Caco-2 (cell line): ENCODE measurements at regions not wholly inside any gene's neighbourhood (a gene's known extent, or its start where the extent isn't known, plus 50 kb on each side); places are given as distances from the start of the nearest gene placed in this dataset.
"Not testable (repeated sequence)": the region's sequence is repeated elsewhere in the genome, so short reads cannot be mapped to it uniquely, and the experiment has no call there.

ENCODE experiments used
- BruUV-seq: library from RNA; stranded (reverse); fragments of 400-500 nt; replicated peaks from 2 replicates; lab custom pipeline; 2021; lab: Mats Ljungman, UMichigan
- CTCF ChIA-PET: fragments of 300-600 bp; sonication (Branson Sonifier 250); formaldehyde crosslinking; loops from one replicate; lab custom pipeline; 2022; ENCODE audit warnings: antibody characterized with exemption; lab: Charles Lee
- POLR2A ChIA-PET: fragments of 300-600 bp; sonication (Branson Sonifier 250); formaldehyde crosslinking; loops from one replicate; lab custom pipeline; 2022; ENCODE audit warnings: antibody characterized with exemption; lab: Charles Lee
- DNase-seq, 2 experiments: peaks; one replicate each; pipeline versions ENCODE4 v3.0.0 to v3.0.0-alpha.2; 2020 to 2022
- H3K27me3 ChIP-seq: replicated peaks from 2 replicates; pipeline ENCODE4 v1.6.0; 2011; ENCODE audit warnings: low read length; ENCODE audit not compliant: control insufficient read depth, insufficient read depth
- H3K36me3 ChIP-seq: 2 replicates; pipeline ENCODE4 v1.5.1; 2011; ENCODE audit warnings: low read length; ENCODE audit not compliant: control insufficient read depth, insufficient read depth
- H3K4me1 ChIP-seq: fragments of 250-450 bp; sonication (Bioruptor Pico); 2 replicates; pipeline ENCODE4 v1.5.1; 2020; ENCODE audit warnings: mild to moderate bottlenecking
- H3K4me3 ChIP-seq: 2 replicates; pipeline ENCODE4 v1.5.1; 2011; ENCODE audit warnings: low read depth, mild to moderate bottlenecking, control low read depth, low read length
- H3K9me3 ChIP-seq: fragments of 250-450 bp; sonication (Bioruptor Pico); 2 replicates; pipeline ENCODE4 v1.5.1; 2020; ENCODE audit warnings: mild to moderate bottlenecking, moderate library complexity
- H3K27ac Mint-ChIP-seq: one replicate; pipeline ENCODE4 v1.8.0; 2022; ENCODE audit warnings: mixed read lengths; ENCODE audit not compliant: unreplicated experiment
- H3K27me3 Mint-ChIP-seq: one replicate; pipeline ENCODE4 v1.8.0; 2022; ENCODE audit warnings: mixed read lengths; ENCODE audit not compliant: insufficient read depth, unreplicated experiment
- H3K36me3 Mint-ChIP-seq: one replicate; pipeline ENCODE4 v1.8.0; 2022; ENCODE audit warnings: mild to moderate bottlenecking, mixed read lengths; ENCODE audit not compliant: insufficient read depth, unreplicated experiment
- H3K4me1 Mint-ChIP-seq: one replicate; pipeline ENCODE4 v1.8.0; 2022; ENCODE audit warnings: low read depth, mixed read lengths; ENCODE audit not compliant: unreplicated experiment
- H3K4me3 Mint-ChIP-seq: one replicate; pipeline ENCODE4 v1.8.0; 2022; ENCODE audit warnings: mild to moderate bottlenecking, moderate library complexity, mixed read lengths; ENCODE audit not compliant: unreplicated experiment
- H3K9me3 Mint-ChIP-seq: one replicate; pipeline ENCODE4 v1.8.0; 2022; ENCODE audit warnings: mixed read lengths; ENCODE audit not compliant: unreplicated experiment
- intact Hi-C: fragments of 100-400 bp; cut with micrococcal nuclease; formaldehyde crosslinking; loops from one replicate; pipeline ENCODE4 v1.10.0; 2022; ENCODE audit not compliant: unreplicated experiment
- TF ChIP-seq, protein P1 (sequence below), 2 experiments: fragments of 200-600 bp in 1 of 2; IDR thresholded peaks; 1 replicate in 1 of 2; 2 replicates in 1 of 2; pipeline versions ENCODE4 v1.5.1 to v1.8.0; 2011 to 2022; ENCODE audit warnings: antibody characterized with exemption in 1 of 2, control low read depth in 1 of 2, inconsistent platforms in 1 of 2, low read depth in 1 of 2, low read length in 1 of 2, mild to moderate bottlenecking in 1 of 2, moderate library complexity in 1 of 2; ENCODE audit not compliant: insufficient read depth in 1 of 2, severe bottlenecking in 1 of 2, unreplicated experiment in 1 of 2

DNA sequence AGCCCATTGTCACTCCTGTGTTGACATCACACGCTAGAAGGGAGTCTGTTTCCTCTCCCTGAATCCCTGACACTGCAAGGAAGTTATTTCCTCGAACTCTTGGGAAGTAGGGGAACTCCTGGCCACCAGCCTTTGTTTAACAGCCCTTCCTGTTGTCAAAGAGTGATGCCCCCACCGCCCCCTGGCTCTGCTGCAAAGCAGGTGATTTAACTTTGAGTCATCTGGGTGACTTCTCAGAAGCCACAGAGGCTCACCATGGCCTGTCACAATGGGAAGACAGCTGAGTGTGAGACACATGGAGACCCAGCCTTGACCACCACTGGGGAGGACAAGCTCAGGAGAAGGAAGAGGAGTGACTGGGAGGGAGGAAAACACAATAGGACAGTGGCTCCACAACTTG lies 182.8 kb downstream of the PSMG1 start:
- H3K4me3 Mint-ChIP-seq: no peak overlapping the region
- Histone ChIP-seq H3K4me1 (no peaks in the 10 kb centered on the region), H3K9me3 (no peaks in the 10 kb centered on the region), H3K27me3 (no peaks in the 10 kb centered on the region), H3K4me3 (no peak overlapping the region), H3K36me3 (no peaks in the 10 kb centered on the region)
- ChIA-PET CTCF (no interaction called here), POLR2A (no interaction called here)
- H3K27me3 Mint-ChIP-seq: no peaks in the 10 kb centered on the region
- intact Hi-C loops: no loop called here
- no peaks in the 10 kb centered on the region for H3K9me3 Mint-ChIP-seq
- H3K36me3 Mint-ChIP-seq: no peaks in the 10 kb centered on the region
- TF ChIP-seq, protein P1, sequence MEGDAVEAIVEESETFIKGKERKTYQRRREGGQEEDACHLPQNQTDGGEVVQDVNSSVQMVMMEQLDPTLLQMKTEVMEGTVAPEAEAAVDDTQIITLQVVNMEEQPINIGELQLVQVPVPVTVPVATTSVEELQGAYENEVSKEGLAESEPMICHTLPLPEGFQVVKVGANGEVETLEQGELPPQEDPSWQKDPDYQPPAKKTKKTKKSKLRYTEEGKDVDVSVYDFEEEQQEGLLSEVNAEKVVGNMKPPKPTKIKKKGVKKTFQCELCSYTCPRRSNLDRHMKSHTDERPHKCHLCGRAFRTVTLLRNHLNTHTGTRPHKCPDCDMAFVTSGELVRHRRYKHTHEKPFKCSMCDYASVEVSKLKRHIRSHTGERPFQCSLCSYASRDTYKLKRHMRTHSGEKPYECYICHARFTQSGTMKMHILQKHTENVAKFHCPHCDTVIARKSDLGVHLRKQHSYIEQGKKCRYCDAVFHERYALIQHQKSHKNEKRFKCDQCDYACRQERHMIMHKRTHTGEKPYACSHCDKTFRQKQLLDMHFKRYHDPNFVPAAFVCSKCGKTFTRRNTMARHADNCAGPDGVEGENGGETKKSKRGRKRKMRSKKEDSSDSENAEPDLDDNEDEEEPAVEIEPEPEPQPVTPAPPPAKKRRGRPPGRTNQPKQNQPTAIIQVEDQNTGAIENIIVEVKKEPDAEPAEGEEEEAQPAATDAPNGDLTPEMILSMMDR (IDR thresholded peaks at IDR 0.05; ENCODE audit: insufficient read depth in 1 of 2, low read depth in 1 of 2, low read length in 1 of 2, severe bottlenecking in 1 of 2, unreplicated experiment in 1 of 2): no peak
- no peak overlapping the region for H3K27ac Mint-ChIP-seq
- H3K4me1 Mint-ChIP-seq: peaks cover 9% of the 10 kb centered on the region
- no TSS peak for BruUV-seq
- DNase-seq: no peak

DNA sequence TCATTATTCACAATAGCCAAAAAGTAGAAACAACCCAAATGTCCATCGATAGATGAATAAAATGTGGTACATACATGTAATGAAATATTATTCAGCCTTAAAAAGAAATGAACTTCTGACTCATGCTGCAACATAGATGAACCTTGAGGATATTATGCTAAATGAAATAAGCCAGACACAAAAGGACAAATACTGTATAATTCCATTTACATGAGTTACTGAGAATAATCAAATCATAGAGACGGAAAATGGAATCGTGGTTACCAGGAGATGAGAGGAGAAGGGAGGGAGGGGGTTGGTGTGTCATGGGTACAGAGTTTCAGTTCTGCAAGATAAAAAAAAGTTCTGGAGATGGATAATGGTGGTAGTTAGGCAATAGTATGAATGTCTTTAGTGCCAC lies 184.1 kb downstream of the PSMG1 start:
- Mint-ChIP-seq H3K36me3 (no peaks in the 10 kb centered on the region), H3K9me3 (no peaks in the 10 kb centered on the region), H3K4me1 (peaks cover 21% of the 10 kb centered on the region), H3K27me3 (no peaks in the 10 kb centered on the region), H3K4me3 (no peak overlapping the region), H3K27ac (no peak overlapping the region)
- Histone ChIP-seq H3K36me3 (no peaks in the 10 kb centered on the region), H3K9me3 (no peaks in the 10 kb centered on the region), H3K4me3 (no peak overlapping the region), H3K27me3 (no peaks in the 10 kb centered on the region), H3K4me1 (no peaks in the 10 kb centered on the region)
- TF ChIP-seq, protein P1 (IDR thresholded peaks at IDR 0.05; ENCODE audit: insufficient read depth in 1 of 2, low read depth in 1 of 2, low read length in 1 of 2, severe bottlenecking in 1 of 2, unreplicated experiment in 1 of 2): no peak
- CTCF ChIA-PET: no interaction called here
- intact Hi-C loops: no loop called here
- no TSS peak for BruUV-seq
- DNase-seq: no peak
- POLR2A ChIA-PET: no interaction called here

DNA sequence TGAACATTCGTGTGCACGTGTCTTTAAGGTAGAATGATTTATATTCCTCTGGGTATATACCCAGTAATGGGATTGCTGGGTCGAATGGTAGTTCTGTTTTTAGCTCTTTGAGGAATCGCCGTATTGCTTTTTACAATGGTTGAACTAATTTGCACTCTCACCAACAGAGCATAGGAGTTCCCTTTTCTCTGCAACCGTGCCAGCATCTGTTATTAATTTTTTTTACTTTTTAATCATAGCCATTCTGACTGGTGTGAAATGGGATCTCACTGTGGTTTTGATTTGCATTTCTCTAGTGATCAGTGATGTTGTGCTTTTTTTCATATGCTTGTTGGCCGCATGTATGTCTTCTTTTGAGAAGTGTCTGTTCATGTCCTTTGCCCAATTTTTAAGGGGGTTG lies 185.0 kb downstream of the PSMG1 start:
- H3K36me3 ChIP-seq, DNase-seq, POLR2A ChIA-PET, H3K9me3 Mint-ChIP-seq, H3K9me3 ChIP-seq, H3K27me3 Mint-ChIP-seq, H3K36me3 Mint-ChIP-seq, H3K4me3 Mint-ChIP-seq, H3K4me1 ChIP-seq, BruUV-seq, H3K27ac Mint-ChIP-seq, CTCF ChIA-PET, H3K4me3 ChIP-seq, H3K27me3 ChIP-seq, intact Hi-C loops: not testable (repeated sequence)
- peaks cover 21% of the 10 kb centered on the region for H3K4me1 Mint-ChIP-seq

DNA sequence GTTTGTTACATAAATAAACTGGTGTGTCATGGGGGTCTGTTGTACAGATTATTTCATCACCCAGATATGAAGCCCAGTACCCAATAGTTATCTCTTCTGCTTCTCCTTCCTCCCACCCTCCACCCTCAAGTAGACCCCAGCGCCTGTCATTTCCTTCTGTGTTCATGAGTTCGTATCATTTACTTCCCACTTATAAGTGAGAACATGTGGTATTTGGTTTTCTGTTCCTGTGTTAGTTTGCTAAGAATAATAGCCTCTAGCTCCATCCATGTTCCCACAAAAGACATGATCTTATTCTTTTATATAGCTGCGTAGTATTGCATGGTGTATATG lies 185.4 kb downstream of the PSMG1 start:
- intact Hi-C loops, H3K36me3 ChIP-seq, POLR2A ChIA-PET, BruUV-seq, CTCF ChIA-PET, H3K4me3 ChIP-seq, H3K4me3 Mint-ChIP-seq, H3K9me3 ChIP-seq, H3K27ac Mint-ChIP-seq, H3K9me3 Mint-ChIP-seq, H3K27me3 Mint-ChIP-seq, H3K36me3 Mint-ChIP-seq, H3K27me3 ChIP-seq, H3K4me1 ChIP-seq, DNase-seq: not testable (repeated sequence)
- peaks cover 21% of the 10 kb centered on the region for H3K4me1 Mint-ChIP-seq
